ENCODE measurements at regions not wholly inside any gene's neighbourhood (a gene's known extent, or its start where the extent isn't known, plus 50 kb on each side); places are given as distances from the start of the nearest gene placed in this dataset.

GRCh38 chr2:183610724-183611123, 486.5 kb downstream of the NUP35 start:
- TF ChIP-seq FOXP2 (optimal IDR thresholded peaks at IDR 0.05; ENCODE audit: control extremely low read depth, extremely low read length, insufficient read depth) = no peak
- no peak for TF ChIP-seq POLR2AphosphoS5 (IDR thresholded peaks at IDR 0.05; ENCODE audit: borderline replicate concordance, low read depth, low read length)
- no peak for TF ChIP-seq EZH2 (IDR thresholded peaks at IDR 0.05)
